Coronary artery (tissue), 2 donors: ENCODE measurements at regions not wholly inside any gene's neighbourhood (a gene's known extent, or its start where the extent isn't known, plus 50 kb on each side); places are given as distances from the start of the nearest gene placed in this dataset.

Source experiments
- DNase-seq: peaks from one replicate; pipeline ENCODE4 v3.0.0-alpha.2; 2017; ENCODE audit warnings: low spot score
- H3K27ac ChIP-seq, 2 donors: fragments of 200-600 bp; sonication (generic); one replicate each; pipeline ENCODE4 v1.5.1; 2016 to 2019
- H3K4me3 ChIP-seq: fragments of 200-600 bp; sonication (generic); 2 replicates; pipeline ENCODE4 v1.5.1; 2016; ENCODE audit warnings: mild to moderate bottlenecking, moderate library complexity
- TF ChIP-seq, protein P1 (sequence below): fragments of 200-600 bp; sonication (generic); IDR thresholded peaks from one replicate; pipeline ENCODE4 v1.5.1; 2019; ENCODE audit warnings: antibody characterized with exemption

DNA sequence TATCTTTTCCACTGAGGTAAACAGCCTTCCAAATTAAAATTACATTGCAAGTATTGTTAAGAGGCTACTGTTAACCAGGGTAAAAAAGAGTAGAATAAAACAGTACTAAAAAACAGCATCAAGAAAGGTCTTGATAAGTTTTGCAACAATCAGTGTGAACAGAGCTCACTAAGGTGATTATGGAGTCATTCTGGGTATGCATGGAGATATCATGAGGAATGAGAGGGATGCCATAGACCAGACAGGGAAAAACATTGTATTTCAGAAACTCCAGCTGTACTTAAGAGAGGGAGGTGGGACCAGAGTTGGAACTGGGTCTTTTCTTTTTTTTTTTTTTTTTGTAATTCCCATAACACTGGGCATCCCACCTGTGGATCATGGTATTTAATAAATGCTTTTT is 549.6 kb downstream of the INHBA start:
- DNase-seq = no peak
- Histone ChIP-seq H3K4me3 (no peak overlapping the region), H3K27ac (no peak overlapping the region)
- TF ChIP-seq, protein P1, sequence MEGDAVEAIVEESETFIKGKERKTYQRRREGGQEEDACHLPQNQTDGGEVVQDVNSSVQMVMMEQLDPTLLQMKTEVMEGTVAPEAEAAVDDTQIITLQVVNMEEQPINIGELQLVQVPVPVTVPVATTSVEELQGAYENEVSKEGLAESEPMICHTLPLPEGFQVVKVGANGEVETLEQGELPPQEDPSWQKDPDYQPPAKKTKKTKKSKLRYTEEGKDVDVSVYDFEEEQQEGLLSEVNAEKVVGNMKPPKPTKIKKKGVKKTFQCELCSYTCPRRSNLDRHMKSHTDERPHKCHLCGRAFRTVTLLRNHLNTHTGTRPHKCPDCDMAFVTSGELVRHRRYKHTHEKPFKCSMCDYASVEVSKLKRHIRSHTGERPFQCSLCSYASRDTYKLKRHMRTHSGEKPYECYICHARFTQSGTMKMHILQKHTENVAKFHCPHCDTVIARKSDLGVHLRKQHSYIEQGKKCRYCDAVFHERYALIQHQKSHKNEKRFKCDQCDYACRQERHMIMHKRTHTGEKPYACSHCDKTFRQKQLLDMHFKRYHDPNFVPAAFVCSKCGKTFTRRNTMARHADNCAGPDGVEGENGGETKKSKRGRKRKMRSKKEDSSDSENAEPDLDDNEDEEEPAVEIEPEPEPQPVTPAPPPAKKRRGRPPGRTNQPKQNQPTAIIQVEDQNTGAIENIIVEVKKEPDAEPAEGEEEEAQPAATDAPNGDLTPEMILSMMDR = no peak

DNA sequence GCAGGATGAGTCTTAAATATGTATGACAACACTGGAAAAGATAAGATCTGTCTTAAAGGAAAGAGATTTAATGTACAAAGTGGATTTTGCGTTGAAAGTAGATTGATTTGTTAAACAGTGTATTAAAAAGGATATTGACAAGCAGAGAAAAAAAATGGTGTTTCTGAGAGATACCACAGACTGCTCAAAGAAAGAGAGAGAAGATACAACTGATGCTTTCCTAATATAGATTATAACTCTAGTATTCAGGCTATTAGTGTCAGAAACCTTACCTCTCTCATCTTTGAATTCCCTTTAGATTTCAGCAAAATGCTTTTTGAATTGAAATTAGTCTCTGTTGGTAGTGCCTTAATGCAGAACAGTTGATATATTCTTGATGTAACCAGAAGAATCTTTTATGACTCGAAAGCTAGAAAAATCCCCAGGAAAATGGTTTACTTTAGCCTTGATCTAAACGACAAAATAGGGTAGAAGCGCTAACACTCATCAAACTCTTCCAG is 550.7 kb downstream of the INHBA start:
- TF ChIP-seq, protein P1 = no peak
- Histone ChIP-seq H3K27ac (no peak overlapping the region), H3K4me3 (no peak overlapping the region)
- DNase-seq = no peak

DNA sequence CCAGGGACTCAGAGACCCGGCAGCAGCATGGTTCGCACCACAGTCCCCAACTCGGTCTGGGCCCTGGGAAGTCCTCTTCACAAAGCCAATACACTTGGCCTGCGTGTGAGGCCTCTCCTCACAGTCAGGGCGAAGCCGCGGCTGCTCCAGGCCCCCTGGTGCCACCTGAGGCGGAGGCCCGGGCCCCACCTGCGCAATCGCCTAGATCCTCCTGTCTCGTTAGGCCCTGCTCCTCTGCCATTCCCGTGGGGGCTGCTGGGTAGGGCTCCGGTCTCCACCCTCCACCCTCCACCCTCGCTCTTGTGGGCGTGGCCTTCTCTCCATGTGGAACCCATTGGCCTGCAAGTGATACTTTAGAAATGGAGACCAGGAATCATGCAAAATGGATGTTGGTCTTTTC is 553.3 kb downstream of the INHBA start:
- H3K4me3 ChIP-seq = no peak overlapping the region
- no peak overlapping the region for H3K27ac ChIP-seq
- TF ChIP-seq, protein P1 = no peak
- no peak for DNase-seq

DNA sequence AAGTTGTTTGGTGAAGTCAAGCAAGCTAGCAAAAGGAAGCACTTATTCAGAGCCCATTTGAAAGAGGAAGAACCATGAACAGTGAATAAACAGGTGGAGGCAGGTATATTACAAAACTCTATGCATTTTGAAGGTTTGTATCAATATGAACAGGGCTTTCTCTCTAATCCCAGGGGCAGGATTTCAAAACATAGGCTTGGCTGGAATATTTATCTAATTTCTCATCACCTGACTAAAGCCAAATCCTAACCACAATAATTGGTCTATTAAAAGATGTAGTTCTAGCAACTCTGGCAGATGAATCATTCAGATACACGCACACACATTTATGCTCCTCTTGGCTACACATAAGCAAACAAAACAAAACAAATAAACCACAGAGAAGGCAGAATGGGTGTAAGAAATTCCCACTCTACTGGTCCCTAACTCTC is 554.4 kb downstream of the INHBA start:
- DNase-seq = no peak
- TF ChIP-seq, protein P1 = no peak
- no peak overlapping the region for H3K27ac ChIP-seq
- no peak overlapping the region for H3K4me3 ChIP-seq

DNA sequence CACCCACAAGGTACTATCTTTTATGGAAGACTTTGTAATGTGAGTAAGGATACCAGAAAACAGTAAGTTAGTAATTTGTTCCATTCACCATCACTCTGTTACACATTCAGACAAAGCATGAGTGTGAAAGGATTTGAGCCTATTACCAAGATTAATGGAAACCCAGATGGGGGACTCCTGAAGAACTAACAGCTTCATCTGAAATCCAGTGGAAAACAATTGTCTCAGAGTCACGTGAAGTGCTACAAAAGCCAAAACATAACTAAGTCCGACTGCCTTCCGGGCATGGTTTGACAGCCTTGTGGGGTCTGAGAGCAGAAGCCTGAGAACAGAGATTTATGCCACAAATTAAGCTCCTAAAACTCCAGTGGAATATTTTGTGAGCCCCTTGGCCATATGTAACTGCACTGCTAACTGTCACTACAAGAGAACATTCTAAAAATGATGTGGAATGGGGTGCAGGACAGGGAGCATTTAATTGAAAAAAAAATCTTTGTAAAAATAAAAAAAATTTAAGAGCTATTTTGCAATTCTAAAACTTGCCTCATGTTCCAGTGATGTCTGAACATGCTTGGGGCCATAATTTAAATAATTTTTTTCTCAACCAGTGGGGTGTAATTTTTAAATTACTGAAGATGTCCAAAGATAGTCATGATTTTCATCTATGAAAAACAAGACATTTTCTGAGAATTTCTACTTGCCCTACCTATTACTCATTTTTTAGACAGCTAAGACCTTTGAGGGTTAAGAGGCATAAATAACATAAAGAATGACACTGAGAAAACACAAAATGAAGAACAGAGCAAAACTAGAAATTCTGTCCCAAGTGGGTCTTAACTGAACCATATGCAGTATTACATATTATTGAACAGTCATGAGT is 555.0 kb downstream of the INHBA start:
- TF ChIP-seq, protein P1 = no peak
- no peak for DNase-seq
- no peak overlapping the region for H3K4me3 ChIP-seq
- H3K27ac ChIP-seq = no peak overlapping the region

DNA sequence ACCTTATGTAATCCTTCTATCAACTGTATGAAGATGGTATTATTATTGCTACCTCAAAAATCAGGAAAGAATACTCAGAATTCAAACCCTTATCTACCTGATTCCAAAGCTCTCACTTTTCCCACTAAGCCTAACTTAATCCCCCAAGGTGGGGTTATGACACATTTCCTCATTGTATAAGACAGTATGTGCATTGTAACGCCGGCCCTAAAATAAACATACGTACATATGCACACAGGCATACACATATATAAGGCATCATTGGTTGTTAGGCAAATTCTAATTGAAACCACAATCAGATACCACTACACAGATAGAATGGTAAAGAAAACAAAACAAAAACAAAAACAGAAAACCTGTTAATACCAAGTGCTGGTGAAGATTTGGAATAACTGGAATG is 556.5 kb downstream of the INHBA start:
- DNase-seq = no peak
- Histone ChIP-seq H3K27ac (no peak overlapping the region), H3K4me3 (no peak overlapping the region)
- TF ChIP-seq, protein P1 = no peak

DNA sequence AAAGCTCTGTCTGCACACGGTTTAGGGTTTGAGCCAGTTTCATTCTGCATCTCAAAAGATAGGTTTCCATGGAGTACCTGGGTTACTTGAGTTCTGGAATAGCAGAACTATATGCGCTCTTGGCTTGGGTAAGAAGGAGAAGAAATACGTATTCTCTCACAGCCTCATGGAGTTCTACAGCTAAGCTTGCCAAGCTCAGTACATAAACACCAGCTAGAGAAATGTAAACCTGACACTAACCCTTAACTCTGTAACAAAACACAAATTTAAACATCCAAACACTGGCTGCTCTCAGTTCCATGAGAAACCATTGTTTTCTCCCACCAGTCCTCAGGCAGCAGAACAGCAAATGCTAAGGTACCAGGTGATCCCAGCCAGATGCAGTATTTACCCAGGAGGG is 557.2 kb downstream of the INHBA start:
- TF ChIP-seq, protein P1 = no peak
- Histone ChIP-seq H3K27ac (no peak overlapping the region), H3K4me3 (no peak overlapping the region)
- no peak for DNase-seq
